ENCODE measurements at regions not wholly inside any gene's neighbourhood (a gene's known extent, or its start where the extent isn't known, plus 50 kb on each side); places are given as distances from the start of the nearest gene placed in this dataset.

DNA sequence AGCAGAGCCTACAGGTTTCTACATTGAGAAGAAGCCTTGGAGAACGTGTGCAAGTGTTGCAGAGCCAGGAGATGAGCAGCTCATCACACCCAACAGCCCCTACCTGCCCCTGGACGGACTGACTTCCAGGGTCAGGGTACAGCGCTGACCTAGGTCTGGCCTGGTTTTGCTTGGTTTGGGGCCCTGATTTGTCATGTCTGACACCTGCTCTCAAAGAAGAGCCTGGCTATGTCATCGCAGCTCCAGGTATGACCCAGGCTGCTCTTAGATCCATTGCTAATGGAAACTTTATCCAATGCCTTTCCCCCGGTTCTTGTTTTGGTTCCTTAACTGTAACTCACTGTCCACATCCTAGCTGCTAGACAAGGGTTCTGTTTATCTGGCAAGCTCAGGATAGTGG, 149.5 kb downstream of the CXCL12 start:
- no peak for TF ChIP-seq NR2F2 (IDR thresholded peaks at IDR 0.05)
- TF ChIP-seq, protein P1, sequence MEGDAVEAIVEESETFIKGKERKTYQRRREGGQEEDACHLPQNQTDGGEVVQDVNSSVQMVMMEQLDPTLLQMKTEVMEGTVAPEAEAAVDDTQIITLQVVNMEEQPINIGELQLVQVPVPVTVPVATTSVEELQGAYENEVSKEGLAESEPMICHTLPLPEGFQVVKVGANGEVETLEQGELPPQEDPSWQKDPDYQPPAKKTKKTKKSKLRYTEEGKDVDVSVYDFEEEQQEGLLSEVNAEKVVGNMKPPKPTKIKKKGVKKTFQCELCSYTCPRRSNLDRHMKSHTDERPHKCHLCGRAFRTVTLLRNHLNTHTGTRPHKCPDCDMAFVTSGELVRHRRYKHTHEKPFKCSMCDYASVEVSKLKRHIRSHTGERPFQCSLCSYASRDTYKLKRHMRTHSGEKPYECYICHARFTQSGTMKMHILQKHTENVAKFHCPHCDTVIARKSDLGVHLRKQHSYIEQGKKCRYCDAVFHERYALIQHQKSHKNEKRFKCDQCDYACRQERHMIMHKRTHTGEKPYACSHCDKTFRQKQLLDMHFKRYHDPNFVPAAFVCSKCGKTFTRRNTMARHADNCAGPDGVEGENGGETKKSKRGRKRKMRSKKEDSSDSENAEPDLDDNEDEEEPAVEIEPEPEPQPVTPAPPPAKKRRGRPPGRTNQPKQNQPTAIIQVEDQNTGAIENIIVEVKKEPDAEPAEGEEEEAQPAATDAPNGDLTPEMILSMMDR (IDR thresholded peaks at IDR 0.05; ENCODE audit: low read depth, low read length, missing input control), result no peak

Data from liver (tissue), 3 donors.